Naive B cell (primary cell): ENCODE measurements at regions not wholly inside any gene's neighbourhood (a gene's known extent, or its start where the extent isn't known, plus 50 kb on each side); places are given as distances from the start of the nearest gene placed in this dataset.

Experiments
- ATAC-seq, 2 donors: fragments of 150-1000 bp; cut with Tn5 transposase; 2 replicates each; pipeline ENCODE4 v1.10.0; 2021; ENCODE audit warnings: low read depth in 2 of 2, mild to moderate bottlenecking in 2 of 2, moderate library complexity in 2 of 2
- DNase-seq: peaks from one replicate; pipeline ENCODE4 v3.0.0; 2022
- H3K27ac Mint-ChIP-seq, 6 donors: one replicate each; pipeline ENCODE4 v1.8.0; 2020 to 2022; ENCODE audit warnings: mild to moderate bottlenecking in 6 of 6, mixed read lengths in 6 of 6, moderate library complexity in 5 of 6, inconsistent platforms in 2 of 6
- H3K27me3 Mint-ChIP-seq, 3 donors: one replicate each; pipeline ENCODE4 v1.8.0; 2021 to 2022; ENCODE audit warnings: mixed read lengths in 3 of 3, mild to moderate bottlenecking in 1 of 3
- H3K36me3 Mint-ChIP-seq, 2 donors: one replicate each; pipeline ENCODE4 v1.8.0; 2020 to 2022; ENCODE audit warnings: mixed read lengths in 2 of 2, inconsistent platforms in 1 of 2, mild to moderate bottlenecking in 1 of 2
- H3K4me1 Mint-ChIP-seq, 3 donors: one replicate each; pipeline ENCODE4 v1.8.0; 2020 to 2022; ENCODE audit warnings: mixed read lengths in 3 of 3, inconsistent platforms in 1 of 3, mild to moderate bottlenecking in 1 of 3, moderate library complexity in 1 of 3
- H3K4me3 Mint-ChIP-seq, 8 donors: one replicate each; pipeline ENCODE4 v1.8.0; 2020 to 2022; ENCODE audit warnings: mild to moderate bottlenecking in 8 of 8, mixed read lengths in 8 of 8, moderate library complexity in 8 of 8, inconsistent platforms in 2 of 8
- H3K9me3 Mint-ChIP-seq, 7 donors: one replicate each; pipeline ENCODE4 v1.8.0; 2020 to 2022; ENCODE audit warnings: mixed read lengths in 7 of 7, mild to moderate bottlenecking in 5 of 7, inconsistent platforms in 2 of 7, moderate library complexity in 1 of 7

DNA sequence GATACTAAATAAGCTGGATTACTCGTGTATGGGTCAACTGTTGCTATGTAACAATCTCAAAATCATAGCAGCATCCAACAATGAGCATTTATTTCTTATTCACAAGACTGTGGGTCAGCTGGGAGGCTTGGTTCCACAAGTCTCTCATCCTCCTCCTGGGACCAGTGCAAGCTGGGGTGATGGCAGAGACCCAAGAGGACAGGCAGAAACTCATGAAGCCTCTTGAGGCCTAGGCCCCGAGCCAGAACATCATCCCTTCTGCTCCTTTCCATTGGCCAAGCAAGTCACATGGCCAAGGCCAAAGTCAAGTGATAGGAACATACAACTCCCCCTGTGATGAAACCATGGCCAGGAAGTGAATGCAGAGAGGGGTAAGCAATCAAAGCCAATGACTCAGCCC, 422.1 kb downstream of the BCOR start:
- Mint-ChIP-seq H3K9me3 (peaks cover 0 to 10% (median 0%) of the 10 kb centered on the region in 7 donors), H3K36me3 (peaks cover 0 to 5% of the 10 kb centered on the region in 2 donors), H3K4me1 (no peaks in the 10 kb centered on the region), H3K27ac (no peak overlapping the region), H3K27me3 (peaks cover 7 to 30% (median 8%) of the 10 kb centered on the region in 3 donors), H3K4me3 (no peak overlapping the region)
- ATAC-seq (no peak), DNase-seq (no peak)

- ATAC-seq (no peak), DNase-seq (no peak)
- peaks cover 0 to 5% of the 10 kb centered on the region in 2 donors for H3K36me3 Mint-ChIP-seq
- no peaks in the 10 kb centered on the region for H3K4me1 Mint-ChIP-seq
- H3K4me3 Mint-ChIP-seq, result no peak overlapping the region
- H3K27ac Mint-ChIP-seq, result no peak overlapping the region
- peaks cover 6 to 32% (median 8%) of the 10 kb centered on the region in 3 donors for H3K27me3 Mint-ChIP-seq
- peaks cover 0 to 10% (median 0%) of the 10 kb centered on the region in 7 donors for H3K9me3 Mint-ChIP-seq
Measured at GRCh38 chrX:39676434-39676833, 421.3 kb downstream of the BCOR start.

- Mint-ChIP-seq H3K27ac (no peak overlapping the region), H3K9me3 (peaks cover 0 to 6% (median 0%) of the 10 kb centered on the region in 7 donors), H3K27me3 (peaks cover 0 to 23% (median 5%) of the 10 kb centered on the region in 3 donors), H3K4me3 (peak overlapping the region in 1 of 8 donors; percentile 67), H3K4me1 (no peaks in the 10 kb centered on the region), H3K36me3 (no peaks in the 10 kb centered on the region)
- ATAC-seq, result no peak
- DNase-seq, result no peak
Measured at GRCh38 chrX:39677585-39677977, 420.2 kb downstream of the BCOR start.

DNA sequence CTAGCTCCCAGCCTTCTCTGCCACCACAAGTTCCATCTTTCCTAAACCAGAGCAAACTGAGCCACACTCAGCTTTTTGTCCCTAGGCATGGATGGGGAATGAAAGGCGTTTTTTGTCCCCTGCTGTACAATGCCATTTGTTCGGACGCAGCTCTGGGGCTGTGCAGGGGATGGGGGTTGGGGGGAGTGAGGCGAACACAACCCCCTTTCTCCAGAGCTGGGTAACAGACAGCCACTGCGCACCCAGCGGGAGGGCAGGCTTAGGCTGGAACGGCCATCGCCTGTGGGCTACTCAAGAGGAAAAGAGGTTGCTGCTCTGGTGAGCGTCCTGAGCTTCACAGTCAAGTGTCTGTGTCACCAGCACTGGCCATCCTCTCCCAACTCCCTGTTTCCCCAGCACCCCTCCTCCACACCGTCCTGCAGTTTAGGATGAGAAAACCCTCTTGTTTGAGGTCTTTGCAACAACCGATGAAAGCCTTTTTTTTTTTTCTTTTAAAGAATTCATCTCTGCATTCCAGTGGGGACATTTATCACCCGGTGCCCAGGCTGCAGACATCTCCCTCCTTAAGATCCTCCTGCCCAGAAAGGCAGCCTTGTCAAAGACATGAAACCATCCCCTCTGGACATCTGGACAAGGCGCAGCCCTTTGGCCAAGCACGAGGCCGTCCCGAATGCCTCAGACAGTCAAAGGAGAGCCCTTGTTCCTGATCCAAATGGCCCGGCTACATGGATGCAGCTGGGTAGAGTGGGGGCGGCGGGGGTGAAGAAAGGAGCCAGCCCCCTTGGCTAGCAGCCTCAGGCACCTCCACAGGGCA, 419.6 kb downstream of the BCOR start:
- Mint-ChIP-seq H3K4me3 (no peak overlapping the region), H3K4me1 (no peaks in the 10 kb centered on the region), H3K27ac (no peak overlapping the region), H3K27me3 (peaks cover 5 to 19% (median 6%) of the 10 kb centered on the region in 3 donors), H3K9me3 (peaks cover 0 to 5% (median 0%) of the 10 kb centered on the region in 7 donors), H3K36me3 (no peaks in the 10 kb centered on the region)
- DNase-seq (no peak), ATAC-seq (no peak)

- Mint-ChIP-seq H3K27ac (no peak overlapping the region), H3K36me3 (no peaks in the 10 kb centered on the region), H3K4me3 (no peak overlapping the region), H3K9me3 (peaks cover 0 to 5% (median 0%) of the 10 kb centered on the region in 7 donors), H3K27me3 (peaks cover 5 to 13% (median 8%) of the 10 kb centered on the region in 3 donors), H3K4me1 (no peaks in the 10 kb centered on the region)
- DNase-seq, result no peak
- no peak for ATAC-seq
Measured at GRCh38 chrX:39678914-39679313, 418.8 kb downstream of the BCOR start.

GRCh38 chrX:39679497-39680157, 418.1 kb downstream of the BCOR start:
- H3K4me1 Mint-ChIP-seq, result no peaks in the 10 kb centered on the region
- H3K27me3 Mint-ChIP-seq, result peaks cover 9 to 14% (median 11%) of the 10 kb centered on the region in 3 donors
- no peak overlapping the region for H3K4me3 Mint-ChIP-seq
- no peaks in the 10 kb centered on the region for H3K36me3 Mint-ChIP-seq
- ATAC-seq (no peak), DNase-seq (no peak)
- peaks cover 0 to 5% (median 0%) of the 10 kb centered on the region in 7 donors for H3K9me3 Mint-ChIP-seq
- no peak overlapping the region for H3K27ac Mint-ChIP-seq

DNA sequence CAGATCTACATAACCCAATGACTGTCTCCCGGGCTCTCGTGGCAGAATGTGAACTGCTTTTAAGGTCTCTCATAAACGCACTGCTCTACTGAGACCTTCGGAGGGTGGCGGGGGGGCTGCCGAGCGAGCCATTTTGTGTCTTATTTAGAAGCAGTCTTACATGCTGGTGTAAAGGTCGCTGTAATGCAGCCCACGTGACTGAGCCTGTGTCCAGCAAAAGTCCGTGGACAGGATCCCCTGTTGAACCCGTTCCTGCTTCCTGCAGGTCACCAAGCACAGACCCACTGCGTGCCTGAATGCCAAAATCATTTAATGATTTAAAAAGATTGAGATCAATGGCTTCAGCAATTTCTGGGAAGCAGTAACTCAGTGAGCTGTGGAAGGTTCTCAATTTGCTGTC, 415.9 kb downstream of the BCOR start:
- Mint-ChIP-seq H3K36me3 (no peaks in the 10 kb centered on the region), H3K27me3 (peaks cover 19 to 36% (median 28%) of the 10 kb centered on the region in 3 donors), H3K4me1 (peaks cover 0 to 2% (median 0%) of the 10 kb centered on the region in 3 donors), H3K27ac (no peak overlapping the region), H3K9me3 (peaks cover 0 to 5% (median 0%) of the 10 kb centered on the region in 7 donors), H3K4me3 (no peak overlapping the region)
- ATAC-seq, result no peak
- no peak for DNase-seq

DNA sequence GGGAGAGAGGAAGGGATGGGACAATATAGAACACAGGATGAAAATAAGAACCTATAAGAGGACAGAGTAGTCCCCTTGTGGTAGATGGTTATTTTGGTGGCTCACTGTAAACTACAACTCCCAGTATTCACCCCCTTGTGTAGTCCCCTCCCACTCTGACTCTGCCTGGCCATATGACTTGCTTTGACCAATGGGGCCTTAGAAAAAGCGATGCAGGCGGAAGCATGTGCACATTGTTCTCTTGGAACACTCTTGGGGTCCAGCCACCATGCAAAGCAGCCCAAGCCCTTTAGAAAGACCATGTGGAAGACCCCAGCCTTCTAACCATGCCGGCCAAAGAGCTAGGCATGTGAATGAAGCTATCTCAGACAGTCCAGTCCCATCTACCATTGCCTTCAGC, 415.0 kb downstream of the BCOR start:
- H3K27ac Mint-ChIP-seq, result no peak overlapping the region
- no peak for ATAC-seq
- peak overlapping the region in 1 of 8 donors; percentile 62 for H3K4me3 Mint-ChIP-seq
- peaks cover 0 to 2% (median 0%) of the 10 kb centered on the region in 3 donors for H3K4me1 Mint-ChIP-seq
- no peaks in the 10 kb centered on the region for H3K36me3 Mint-ChIP-seq
- H3K27me3 Mint-ChIP-seq, result peaks cover 19 to 39% (median 28%) of the 10 kb centered on the region in 3 donors
- peaks cover 0 to 5% (median 0%) of the 10 kb centered on the region in 7 donors for H3K9me3 Mint-ChIP-seq
- no peak for DNase-seq

- no peak overlapping the region for H3K27ac Mint-ChIP-seq
- no peaks in the 10 kb centered on the region for H3K36me3 Mint-ChIP-seq
- H3K4me3 Mint-ChIP-seq, result peak overlapping the region in 7 of 8 donors; percentile 6 to 45 (median 11)
- ATAC-seq (no peak), DNase-seq (no peak)
- H3K4me1 Mint-ChIP-seq, result peaks cover 0 to 4% (median 0%) of the 10 kb centered on the region in 3 donors
- no peaks in the 10 kb centered on the region for H3K9me3 Mint-ChIP-seq
- H3K27me3 Mint-ChIP-seq, result peaks cover 40 to 53% (median 48%) of the 10 kb centered on the region in 3 donors
Measured at GRCh38 chrX:39688219-39688575, 409.6 kb downstream of the BCOR start.

- no peaks in the 10 kb centered on the region for H3K36me3 Mint-ChIP-seq
- peak overlapping the region in 7 of 8 donors; percentile 6 to 45 (median 35) for H3K4me3 Mint-ChIP-seq
- H3K4me1 Mint-ChIP-seq, result peaks cover 0 to 4% (median 0%) of the 10 kb centered on the region in 3 donors
- H3K9me3 Mint-ChIP-seq, result no peaks in the 10 kb centered on the region
- ATAC-seq, result peak; percentile 27 to 49
- peaks cover 34 to 56% (median 48%) of the 10 kb centered on the region in 3 donors for H3K27me3 Mint-ChIP-seq
- H3K27ac Mint-ChIP-seq, result no peak overlapping the region
- no peak for DNase-seq
Measured at GRCh38 chrX:39688576-39689375, 409.0 kb downstream of the BCOR start.

DNA sequence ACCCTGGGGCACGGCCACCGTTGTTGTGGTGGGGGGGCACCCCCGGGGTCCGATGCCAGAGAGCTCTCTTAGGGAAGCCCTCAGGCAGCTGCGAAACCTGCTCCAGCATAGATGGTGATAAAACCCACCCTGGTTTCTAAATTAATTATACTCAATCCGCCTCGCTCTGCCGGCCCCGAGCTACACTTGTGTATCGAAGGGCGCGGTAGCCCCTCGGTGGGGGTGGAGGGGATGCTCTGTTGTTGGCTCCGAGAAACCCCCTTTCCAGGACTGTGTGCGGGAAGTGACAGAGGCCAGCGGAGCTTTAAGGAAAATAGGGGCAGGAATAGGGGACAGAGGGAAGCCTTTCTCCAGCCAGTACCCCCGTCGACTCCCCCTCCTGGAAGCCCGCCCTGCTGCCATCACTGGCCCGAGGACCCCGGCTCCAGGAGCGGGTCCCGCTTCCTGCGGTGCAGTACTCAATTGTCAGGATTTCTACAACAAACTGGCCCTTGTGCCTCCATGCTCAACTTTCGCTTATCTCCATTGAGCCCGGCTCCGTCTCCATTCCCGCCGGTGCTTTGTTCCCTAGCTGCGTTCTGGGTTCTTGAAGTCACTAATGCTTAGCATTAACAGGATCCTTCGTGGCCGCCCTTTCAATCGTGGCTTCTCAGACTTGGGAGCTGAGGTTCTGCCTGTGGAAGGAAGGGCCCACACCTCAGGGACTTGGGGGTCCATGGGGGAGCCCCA, 408.2 kb downstream of the BCOR start:
- no peak for DNase-seq
- Mint-ChIP-seq H3K27ac (no peak overlapping the region), H3K4me1 (peaks cover 0 to 4% (median 0%) of the 10 kb centered on the region in 3 donors), H3K4me3 (peak overlapping the region in 6 of 8 donors; percentile 8 to 71 (median 39)), H3K36me3 (no peaks in the 10 kb centered on the region), H3K27me3 (peaks cover 36 to 61% (median 45%) of the 10 kb centered on the region in 3 donors), H3K9me3 (peaks cover 0 to 1% (median 0%) of the 10 kb centered on the region in 7 donors)
- ATAC-seq, result no peak

GRCh38 chrX:39690541-39691415, 407.0 kb downstream of the BCOR start:
- no peak for ATAC-seq
- H3K27me3 Mint-ChIP-seq, result peaks cover 31 to 52% (median 36%) of the 10 kb centered on the region in 3 donors

More at GRCh38 chrX:39690541-39691415, 407.0 kb downstream of the BCOR start:
- H3K9me3 Mint-ChIP-seq, result peaks cover 0 to 6% (median 0%) of the 10 kb centered on the region in 7 donors
- no peak overlapping the region for H3K27ac Mint-ChIP-seq
- peaks cover 0 to 4% (median 0%) of the 10 kb centered on the region in 3 donors for H3K4me1 Mint-ChIP-seq
- no peak overlapping the region for H3K4me3 Mint-ChIP-seq
- H3K36me3 Mint-ChIP-seq, result peaks cover 0 to 3% of the 10 kb centered on the region in 2 donors
- DNase-seq, result no peak
